ENCODE measurements at regions not wholly inside any gene's neighbourhood (a gene's known extent, or its start where the extent isn't known, plus 50 kb on each side); places are given as distances from the start of the nearest gene placed in this dataset.

GRCh38 chr18:63071701-63072141 lies 247.8 kb downstream of the BCL2 start:
- H3K4me1 ChIP-seq = peaks cover 0 to 12% (median 0%) of the 10 kb centered on the region in 12 donors
- no peaks in the 10 kb centered on the region for H3K36me3 ChIP-seq
- no peak for ATAC-seq
- H3K27me3 ChIP-seq = no peaks in the 10 kb centered on the region
- no peaks in the 10 kb centered on the region for H3K9me3 ChIP-seq
- 76 to 83% (median 79%) methylated on average over 5 of the region's 5 CpGs for WGBS, 4 donors
- no peak overlapping the region for H3K4me3 ChIP-seq
- DNase-seq = no peak
- intact Hi-C loops (cut with DNase I) = no loop called here
- TF ChIP-seq POLR2A (IDR thresholded peaks at IDR 0.05) (no peak), CTCF (IDR thresholded peaks at IDR 0.05) (no peak)
- no peak overlapping the region for H3K27ac ChIP-seq

GRCh38 chr18:63070767-63071502 lies 248.6 kb downstream of the BCL2 start:
- Histone ChIP-seq H3K27ac (no peak overlapping the region), H3K27me3 (no peaks in the 10 kb centered on the region), H3K4me3 (no peak overlapping the region), H3K9me3 (no peaks in the 10 kb centered on the region), H3K36me3 (no peaks in the 10 kb centered on the region), H3K4me1 (peaks cover 0 to 12% (median 0%) of the 10 kb centered on the region in 12 donors)
- intact Hi-C loops (cut with DNase I) = no loop called here
- DNase-seq = no peak
- TF ChIP-seq POLR2A (IDR thresholded peaks at IDR 0.05) (no peak), CTCF (IDR thresholded peaks at IDR 0.05) (no peak)
- ATAC-seq = no peak
- WGBS, 4 donors = 80 to 89% (median 87%) methylated on average over 8 of the region's 8 CpGs

- Histone ChIP-seq H3K27me3 (no peaks in the 10 kb centered on the region), H3K4me1 (no peaks in the 10 kb centered on the region), H3K4me3 (no peak overlapping the region), H3K27ac (no peak overlapping the region), H3K36me3 (no peaks in the 10 kb centered on the region), H3K9me3 (no peaks in the 10 kb centered on the region)
- ATAC-seq (no peak), DNase-seq (no peak)
- intact Hi-C loops (cut with DNase I) = no loop called here
- 80 to 91% (median 88%) methylated on average over 3 of the region's 3 CpGs for WGBS, 4 donors
- TF ChIP-seq POLR2A (IDR thresholded peaks at IDR 0.05) = no peak
- no peak for TF ChIP-seq CTCF (IDR thresholded peaks at IDR 0.05)
These were observed 250.1 kb downstream of the BCL2 start for GRCh38 chr18:63069496-63069895.

GRCh38 chr18:63067939-63068338 lies 251.6 kb downstream of the BCL2 start:
- no peaks in the 10 kb centered on the region for H3K4me1 ChIP-seq
- DNase-seq = no peak
- no peak overlapping the region for H3K27ac ChIP-seq
- intact Hi-C loops (cut with DNase I) = no loop called here
- no peaks in the 10 kb centered on the region for H3K36me3 ChIP-seq
- TF ChIP-seq CTCF (IDR thresholded peaks at IDR 0.05) (no peak), POLR2A (IDR thresholded peaks at IDR 0.05) (no peak)
- no peaks in the 10 kb centered on the region for H3K9me3 ChIP-seq
- peaks cover 0 to 4% (median 0%) of the 10 kb centered on the region in 9 donors for H3K27me3 ChIP-seq
- no peak for ATAC-seq
- H3K4me3 ChIP-seq = no peak overlapping the region
- whole genome bisulfite sequencing, 4 donors = 85 to 95% (median 88%) methylated on average over 2 of the region's 2 CpGs

Measured in heart left ventricle (tissue), 16 donors.